Nucleus accumbens (tissue), 56 donors: ENCODE measurements at regions not wholly inside any gene's neighbourhood (a gene's known extent, or its start where the extent isn't known, plus 50 kb on each side); places are given as distances from the start of the nearest gene placed in this dataset.

Experiments
- DNase-seq, 56 donors: peaks; one replicate each; lab custom pipeline; 2025; lab: John Stamatoyannopoulos, UW

GRCh38 chr10:105834261-105835059 is 1193.4 kb downstream of the SORCS3 start:
- peak in 12 of 56 donors; percentile 2 to 47 (median 22) for DNase-seq

- no peak for DNase-seq
Measured at GRCh38 chr10:105827133-105827532, 1186.0 kb downstream of the SORCS3 start.

- no peak for DNase-seq
Measured at GRCh38 chr10:105807935-105808587, 1167.0 kb downstream of the SORCS3 start.

- DNase-seq = no peak
Measured at GRCh38 chr10:105803206-105803605, 1162.1 kb downstream of the SORCS3 start.

- DNase-seq = no peak
Measured at GRCh38 chr10:105800641-105801040, 1159.6 kb downstream of the SORCS3 start.

- DNase-seq = no peak
Measured at GRCh38 chr10:105798328-105798889, 1157.3 kb downstream of the SORCS3 start.

- peak in 1 of 56 donors; percentile 3 for DNase-seq
Measured at GRCh38 chr10:105797234-105797890, 1156.3 kb downstream of the SORCS3 start.

- no peak for DNase-seq
Measured at GRCh38 chr10:105793071-105793470, 1152.0 kb downstream of the SORCS3 start.

GRCh38 chr10:105785721-105786120 is 1144.6 kb downstream of the SORCS3 start:
- DNase-seq = no peak

GRCh38 chr10:105783936-105784483 is 1142.9 kb downstream of the SORCS3 start:
- no peak for DNase-seq

- no peak for DNase-seq
Measured at GRCh38 chr10:105774881-105775280, 1133.8 kb downstream of the SORCS3 start.

- DNase-seq = no peak
Measured at GRCh38 chr10:105774351-105774750, 1133.3 kb downstream of the SORCS3 start.

- no peak for DNase-seq
Measured at GRCh38 chr10:105770524-105771212, 1129.6 kb downstream of the SORCS3 start.

- DNase-seq = no peak
Measured at GRCh38 chr10:105769248-105770184, 1128.4 kb downstream of the SORCS3 start.

- DNase-seq = no peak
Measured at GRCh38 chr10:105763611-105764010, 1122.5 kb downstream of the SORCS3 start.

GRCh38 chr10:105761576-105762260 is 1120.6 kb downstream of the SORCS3 start:
- DNase-seq = no peak

- DNase-seq = no peak
Measured at GRCh38 chr10:105759669-105760068, 1118.6 kb downstream of the SORCS3 start.

GRCh38 chr10:105758209-105758998 is 1117.3 kb downstream of the SORCS3 start:
- no peak for DNase-seq
